Vagina (tissue), 2 donors: ENCODE measurements at regions not wholly inside any gene's neighbourhood (a gene's known extent, or its start where the extent isn't known, plus 50 kb on each side); places are given as distances from the start of the nearest gene placed in this dataset.

Experiments
- DNase-seq, 2 donors: peaks; one replicate each; pipeline ENCODE4 v3.0.0-alpha.2; 2017; ENCODE audit errors: extremely low spot score in 2 of 2
- H3K27ac ChIP-seq: fragments of 200-600 bp; sonication (generic); one replicate; pipeline ENCODE4 v1.5.1; 2019
- H3K27me3 ChIP-seq: fragments of 200-600 bp; sonication (generic); one replicate; pipeline ENCODE4 v1.5.1; 2019
- H3K36me3 ChIP-seq, 2 donors: fragments of 200-600 bp; sonication (generic); one replicate each; pipeline ENCODE4 v1.5.1; 2017 to 2019
- H3K4me1 ChIP-seq: fragments of 200-600 bp; sonication (generic); one replicate; pipeline ENCODE4 v1.5.1; 2019
- H3K4me3 ChIP-seq, 2 donors: fragments of 200-600 bp; sonication (generic); 1 replicate in 1 of 2; 2 replicates in 1 of 2; pipeline ENCODE4 v1.5.1; 2016 to 2019
- H3K9me3 ChIP-seq: fragments of 200-600 bp; sonication (generic); one replicate; pipeline ENCODE4 v1.5.1; 2019
- CTCF ChIP-seq, 3 experiments: fragments of 450-650 bp in 2 of 3; fragments of 200-600 bp in 1 of 3; sonication (generic) in 1 of 3; IDR thresholded peaks; one replicate each; pipeline ENCODE4 v1.5.1; 2017 to 2019; ENCODE audit warnings: antibody characterized with exemption in 3 of 3, mild to moderate bottlenecking in 2 of 3, moderate library complexity in 2 of 3
- POLR2A ChIP-seq, 2 donors: fragments of 450-650 bp; IDR thresholded peaks; one replicate each; pipeline ENCODE4 v1.6.1; 2017; ENCODE audit warnings: antibody characterized with exemption in 2 of 2, mild to moderate bottlenecking in 2 of 2, moderate library complexity in 2 of 2
- POLR2AphosphoS5 ChIP-seq, 2 donors: sonication (generic); formaldehyde crosslinking; IDR thresholded peaks; one replicate each; pipeline ENCODE4 v1.9.0; 2017; ENCODE audit warnings: antibody characterized with exemption in 2 of 2, mild to moderate bottlenecking in 2 of 2, low read depth in 1 of 2; ENCODE audit not compliant: insufficient read depth in 1 of 2
- intact Hi-C: fragments of 100-400 bp; cut with DNase I; formaldehyde crosslinking; loops from one replicate; pipeline ENCODE4 v1.15.1; 2023

DNA sequence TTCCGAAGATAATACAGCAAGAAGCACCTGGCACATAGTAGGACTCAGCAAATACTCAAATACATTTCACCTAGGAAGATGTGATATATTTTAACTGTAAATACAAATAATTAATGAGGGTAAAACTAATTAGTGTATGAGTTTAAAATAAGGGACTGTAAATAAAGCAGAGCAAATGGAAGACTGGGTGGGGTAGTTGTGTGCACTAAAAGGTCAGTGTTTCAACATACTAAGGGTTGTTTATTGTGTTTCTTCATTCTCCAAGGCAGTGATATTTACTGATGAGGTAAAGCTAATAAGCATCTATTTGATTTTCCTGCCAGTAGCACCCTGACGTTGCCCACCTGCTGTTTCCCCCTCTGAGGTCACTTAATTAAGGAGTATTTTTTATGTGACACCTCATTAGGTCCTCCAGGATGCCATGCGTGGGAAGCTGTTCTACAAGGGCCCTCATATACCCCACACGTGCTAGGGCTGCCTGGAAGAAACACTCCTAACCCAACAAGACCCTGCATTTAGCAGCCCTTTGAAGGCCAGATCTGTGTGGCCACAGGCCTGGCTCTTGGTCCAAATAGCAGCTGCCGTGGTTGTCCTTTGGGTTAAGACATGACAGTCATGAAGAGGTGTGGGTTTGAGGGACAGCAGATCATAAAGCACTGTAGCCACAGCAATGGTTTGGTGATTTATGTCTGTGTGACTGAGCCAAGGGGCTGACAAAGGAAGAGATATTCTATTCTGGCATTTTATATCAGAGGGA lies 97.5 kb upstream of the RPS23 start:
- no peak overlapping the region for H3K27ac ChIP-seq
- no peaks in the 10 kb centered on the region for H3K27me3 ChIP-seq
- H3K36me3 ChIP-seq = no peaks in the 10 kb centered on the region
- H3K4me3 ChIP-seq = no peak overlapping the region
- no peaks in the 10 kb centered on the region for H3K9me3 ChIP-seq
- TF ChIP-seq POLR2AphosphoS5 (IDR thresholded peaks at IDR 0.05; ENCODE audit: insufficient read depth in 1 of 2, low read depth in 1 of 2) (no peak), CTCF (IDR thresholded peaks at IDR 0.05) (no peak), POLR2A (IDR thresholded peaks at IDR 0.05) (no peak)
- no peak for DNase-seq
- intact Hi-C loops = no loop called here
- no peaks in the 10 kb centered on the region for H3K4me1 ChIP-seq

DNA sequence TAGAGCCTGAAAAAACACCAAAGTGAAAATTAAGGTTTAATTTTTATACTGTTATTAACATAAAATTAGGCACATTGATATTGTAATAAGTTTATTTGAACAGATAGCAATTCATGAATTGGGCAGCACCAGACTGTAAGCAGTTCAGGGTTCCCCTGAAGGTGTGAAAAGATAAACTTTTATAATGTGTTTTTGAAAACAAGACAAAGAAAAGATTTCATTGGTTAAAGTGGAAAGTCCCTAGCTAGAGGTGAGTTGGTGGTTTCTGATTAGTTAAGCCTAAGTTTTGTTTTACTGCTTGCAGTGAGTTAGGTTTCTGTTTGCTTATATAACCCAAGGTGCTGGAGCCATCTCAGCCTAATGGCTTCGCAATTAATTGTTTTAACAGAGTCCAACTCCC lies 96.5 kb upstream of the RPS23 start:
- H3K27me3 ChIP-seq = no peaks in the 10 kb centered on the region
- no peaks in the 10 kb centered on the region for H3K4me1 ChIP-seq
- no peaks in the 10 kb centered on the region for H3K9me3 ChIP-seq
- intact Hi-C loops = no loop called here
- no peak for DNase-seq
- no peak overlapping the region for H3K4me3 ChIP-seq
- no peak overlapping the region for H3K27ac ChIP-seq
- TF ChIP-seq POLR2AphosphoS5 (IDR thresholded peaks at IDR 0.05; ENCODE audit: insufficient read depth in 1 of 2, low read depth in 1 of 2) = no peak
- TF ChIP-seq CTCF (IDR thresholded peaks at IDR 0.05) = no peak
- no peak for TF ChIP-seq POLR2A (IDR thresholded peaks at IDR 0.05)
- H3K36me3 ChIP-seq = no peaks in the 10 kb centered on the region

- Histone ChIP-seq H3K27ac (no peak overlapping the region), H3K9me3 (no peaks in the 10 kb centered on the region), H3K27me3 (no peaks in the 10 kb centered on the region), H3K4me1 (no peaks in the 10 kb centered on the region), H3K36me3 (no peaks in the 10 kb centered on the region), H3K4me3 (no peak overlapping the region)
- no peak for DNase-seq
- intact Hi-C loops = loop anchor here (10.0 kb wide), 1 partner anchor 267 kb away; no protein-coding TSS in a partner anchor
- TF ChIP-seq POLR2AphosphoS5 (IDR thresholded peaks at IDR 0.05; ENCODE audit: insufficient read depth in 1 of 2, low read depth in 1 of 2) (no peak), CTCF (IDR thresholded peaks at IDR 0.05) (no peak), POLR2A (IDR thresholded peaks at IDR 0.05) (no peak)
These were observed 89.8 kb upstream of the RPS23 start for GRCh38 chr5:82367930-82368329.

GRCh38 chr5:82365744-82366228 lies 87.6 kb upstream of the RPS23 start:
- H3K36me3 ChIP-seq = no peaks in the 10 kb centered on the region
- DNase-seq = no peak
- no peak overlapping the region for H3K4me3 ChIP-seq
- H3K27ac ChIP-seq = no peak overlapping the region
- no peaks in the 10 kb centered on the region for H3K9me3 ChIP-seq
- no peaks in the 10 kb centered on the region for H3K4me1 ChIP-seq
- no peaks in the 10 kb centered on the region for H3K27me3 ChIP-seq
- intact Hi-C loops = loop anchor here (10.0 kb wide), 1 partner anchor 269 kb away; no protein-coding TSS in a partner anchor
- TF ChIP-seq POLR2A (IDR thresholded peaks at IDR 0.05) (no peak), POLR2AphosphoS5 (IDR thresholded peaks at IDR 0.05; ENCODE audit: insufficient read depth in 1 of 2, low read depth in 1 of 2) (no peak), CTCF (IDR thresholded peaks at IDR 0.05) (no peak)

DNA sequence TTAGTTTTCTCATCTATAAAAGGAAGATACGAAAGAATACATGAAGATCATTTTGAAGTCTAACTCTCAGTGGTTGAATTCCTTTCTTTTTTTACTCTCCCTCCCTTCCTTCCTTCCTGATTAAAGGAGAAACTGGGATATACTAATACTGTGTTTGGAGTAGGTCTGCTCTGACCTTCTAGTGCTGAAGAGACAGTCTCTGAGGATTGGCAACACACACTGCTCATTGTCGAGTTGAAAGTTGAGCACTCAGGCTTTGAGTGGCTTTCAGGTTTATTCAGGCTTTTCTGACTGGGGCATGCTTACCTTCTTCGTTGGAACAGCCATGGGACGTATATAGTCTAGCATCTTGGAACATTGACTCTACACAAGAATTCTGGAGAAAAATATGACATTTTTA lies 86.9 kb upstream of the RPS23 start:
- H3K4me1 ChIP-seq = no peaks in the 10 kb centered on the region
- no peak overlapping the region for H3K27ac ChIP-seq
- H3K9me3 ChIP-seq = no peaks in the 10 kb centered on the region
- H3K27me3 ChIP-seq = no peaks in the 10 kb centered on the region
- TF ChIP-seq CTCF (IDR thresholded peaks at IDR 0.05) = no peak
- TF ChIP-seq POLR2A (IDR thresholded peaks at IDR 0.05) = no peak
- no peak for TF ChIP-seq POLR2AphosphoS5 (IDR thresholded peaks at IDR 0.05; ENCODE audit: insufficient read depth in 1 of 2, low read depth in 1 of 2)
- no peak for DNase-seq
- intact Hi-C loops = loop anchor here (10.0 kb wide), 1 partner anchor 270 kb away; no protein-coding TSS in a partner anchor
- no peaks in the 10 kb centered on the region for H3K36me3 ChIP-seq
- H3K4me3 ChIP-seq = no peak overlapping the region
